HG03060 (cell line): ENCODE measurements at regions not wholly inside any gene's neighbourhood (a gene's known extent, or its start where the extent isn't known, plus 50 kb on each side); places are given as distances from the start of the nearest gene placed in this dataset.
A peak's percentile ranks its signal among the peaks of the same experiment; 100 is the strongest.
"Not testable (repeated sequence)": the region's sequence is repeated elsewhere in the genome, so short reads cannot be mapped to it uniquely, and the experiment has no call there.

ENCODE experiments used
- ATAC-seq: cut with Tn5 transposase; IDR thresholded peaks from one replicate; pipeline ENCODE4 v1.9.1; 2021; ENCODE audit warnings: low read depth, moderate number of reproducible peaks; ENCODE audit not compliant: unreplicated experiment

GRCh38 chr1:212155219-212155618 lies 119.7 kb downstream of the DTL start:
- ATAC-seq, result no peak

DNA sequence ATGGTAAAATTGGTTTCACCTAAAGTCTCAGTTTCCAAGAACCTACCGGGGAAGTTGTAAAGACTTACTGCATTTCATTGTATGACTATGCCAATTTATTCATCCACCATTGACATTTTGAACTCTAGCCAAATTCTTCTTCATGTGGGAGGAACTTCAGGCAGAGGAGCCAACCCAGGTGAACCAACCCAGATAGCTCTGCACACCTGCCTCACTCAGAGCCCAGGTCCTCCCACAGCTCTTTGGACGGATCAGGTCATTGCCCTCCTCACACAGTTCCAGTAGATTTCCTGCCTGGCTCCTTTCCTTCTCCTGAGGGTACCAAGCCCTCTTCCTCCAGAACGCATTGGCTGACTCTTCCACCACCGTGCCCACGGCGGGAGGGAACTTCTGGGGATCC lies 121.7 kb downstream of the DTL start:
- no peak for ATAC-seq

DNA sequence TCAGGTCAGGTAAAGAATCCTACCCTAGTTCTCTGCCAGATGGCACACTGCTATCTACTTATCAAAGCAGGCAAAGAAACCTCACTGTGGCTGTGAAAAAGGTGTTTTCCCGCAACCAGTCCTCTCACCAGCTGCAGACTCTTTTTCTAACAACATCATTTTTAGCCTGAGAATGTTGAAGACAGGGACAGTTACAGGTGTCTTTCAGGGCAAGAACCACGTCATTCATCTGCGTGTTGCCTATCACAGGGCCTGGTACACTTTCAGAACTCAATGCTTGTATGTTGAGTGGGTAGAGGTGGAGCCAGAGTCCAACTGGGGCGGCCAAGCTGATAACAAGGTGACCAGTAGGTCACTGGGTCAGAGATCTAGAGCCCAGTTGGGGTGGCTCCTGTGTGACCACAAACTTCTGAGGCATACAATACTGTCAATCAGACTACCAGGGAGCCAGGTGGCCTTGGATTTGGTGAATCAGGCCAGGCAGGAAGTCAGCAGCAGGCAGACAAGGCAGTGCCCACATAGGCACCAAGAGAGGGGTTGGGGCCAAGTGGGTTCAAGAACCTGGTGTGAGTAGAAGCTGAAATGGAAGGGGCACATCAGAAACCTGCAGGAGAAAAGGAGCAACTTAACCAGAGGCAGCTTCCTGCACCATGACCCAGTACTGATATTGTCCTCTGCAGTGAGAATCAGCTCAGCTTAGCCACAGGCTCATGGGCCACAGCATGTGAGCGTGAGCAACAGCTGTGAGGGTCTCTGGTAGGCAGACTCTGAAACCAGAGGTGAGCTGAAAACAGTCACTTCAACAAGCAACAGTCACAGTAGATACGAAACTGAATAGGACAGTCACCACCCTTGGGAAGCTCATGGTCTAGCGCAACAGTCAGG lies 123.6 kb downstream of the DTL start:
- ATAC-seq, result no peak

DNA sequence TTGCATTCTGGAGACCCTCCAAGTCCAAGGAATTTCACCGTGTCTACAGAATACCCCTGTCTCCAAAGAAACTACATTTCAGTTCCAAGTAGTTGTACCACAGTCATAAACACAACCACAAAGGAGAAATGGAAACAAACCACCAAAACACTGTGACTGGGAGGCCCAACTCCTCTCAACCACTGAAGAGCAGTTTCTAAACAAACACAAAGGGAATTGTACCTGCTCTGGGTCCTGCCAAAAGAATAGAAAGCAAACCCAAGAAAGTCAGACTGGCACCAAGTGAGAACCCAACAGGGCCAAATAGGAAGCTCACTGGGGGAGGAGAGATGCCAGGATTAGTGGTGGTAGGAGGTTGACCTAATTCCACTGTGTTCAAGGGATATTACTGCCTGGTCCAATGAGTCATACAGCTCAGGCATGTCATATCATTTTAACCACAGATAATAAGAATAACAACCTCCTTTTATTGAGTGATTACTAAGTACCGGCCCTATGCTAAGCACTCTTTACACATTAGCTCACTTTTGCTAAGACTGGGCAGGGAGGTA lies 123.9 kb upstream of the PPP2R5A start:
- ATAC-seq, result no peak

GRCh38 chr1:212162635-212163034 lies 122.6 kb upstream of the PPP2R5A start:
- ATAC-seq, result no peak

GRCh38 chr1:212164095-212164872 lies 120.9 kb upstream of the PPP2R5A start:
- no peak for ATAC-seq

DNA sequence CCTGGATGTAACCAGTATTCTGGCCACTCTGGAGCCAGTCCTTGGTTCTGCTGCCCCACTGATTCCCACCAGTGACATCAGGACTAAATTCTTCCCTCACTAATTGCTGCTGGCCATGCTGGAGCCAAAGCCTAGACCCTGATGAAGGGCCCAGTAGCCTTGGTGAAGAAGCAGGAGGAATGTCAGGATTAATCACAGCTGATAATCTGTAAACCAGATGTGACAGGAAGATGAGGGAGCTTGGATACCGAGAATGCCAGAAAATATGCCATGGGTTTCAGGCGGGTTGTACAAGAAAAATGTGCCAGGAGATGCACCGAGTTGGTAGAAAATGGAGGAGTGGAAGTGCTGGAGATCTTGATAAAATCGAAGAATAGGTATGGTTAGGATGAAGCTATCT lies 119.0 kb upstream of the PPP2R5A start:
- ATAC-seq, result no peak

- ATAC-seq, result no peak
Observed at GRCh38 chr1:212166644-212167043, 118.6 kb upstream of the PPP2R5A start.

DNA sequence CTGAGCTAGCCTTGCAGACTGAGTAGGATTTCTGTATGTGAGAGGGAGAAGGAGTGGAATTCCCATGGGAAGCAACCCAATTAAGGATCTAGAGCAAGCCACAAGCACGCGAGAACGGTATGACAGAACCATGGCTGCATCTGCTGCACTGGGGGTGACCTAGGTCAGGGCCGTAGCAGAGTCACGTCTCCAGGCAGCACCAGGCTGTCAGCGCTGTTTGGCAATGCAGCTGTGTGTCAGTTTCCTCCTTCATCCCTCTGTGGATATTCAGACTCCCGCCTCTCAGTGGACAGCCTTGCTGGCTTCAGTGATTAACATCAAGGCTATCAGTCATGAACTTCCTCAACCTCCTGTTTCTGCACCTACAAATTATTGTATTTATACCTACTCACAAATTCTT lies 118.1 kb upstream of the PPP2R5A start:
- no peak for ATAC-seq

DNA sequence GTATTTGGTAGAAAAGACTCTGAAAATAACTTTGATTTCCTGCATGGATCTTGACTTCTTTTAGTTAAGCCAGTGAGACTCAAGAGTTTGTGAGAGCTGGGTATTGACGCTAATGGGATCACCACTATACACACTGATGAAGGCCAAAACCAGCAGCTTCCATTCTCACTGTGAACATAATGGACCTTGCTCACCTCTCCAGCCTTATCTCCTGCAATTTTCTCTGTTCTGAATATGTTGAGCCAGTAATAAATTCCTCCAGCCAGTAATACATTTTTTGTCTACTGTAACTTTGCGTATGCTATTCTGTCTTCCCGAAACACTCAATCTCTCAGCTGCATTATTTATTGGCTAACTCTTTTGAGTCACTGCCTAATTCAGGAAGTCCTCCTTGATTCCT lies 111.6 kb upstream of the PPP2R5A start:
- no peak for ATAC-seq

DNA sequence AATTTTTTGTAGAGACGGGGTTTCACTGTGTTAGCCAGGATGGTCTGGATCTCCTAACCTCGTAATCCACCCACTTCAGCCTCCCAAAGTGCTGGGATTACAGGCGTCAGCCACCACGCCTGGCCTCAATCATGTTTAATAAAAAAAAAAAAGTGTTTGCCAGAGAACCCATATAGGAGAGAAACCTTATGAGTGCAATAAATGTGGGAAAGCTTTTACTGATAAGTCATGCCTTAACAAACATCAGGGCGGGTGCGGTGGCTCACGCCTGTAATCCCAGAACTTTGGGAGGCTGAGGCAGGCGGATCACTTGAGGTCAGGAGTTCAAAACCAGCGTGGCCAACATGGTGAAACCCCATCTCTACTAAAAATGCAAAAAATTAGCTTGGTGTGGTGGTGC lies 110.9 kb upstream of the PPP2R5A start:
- ATAC-seq, result not testable (repeated sequence)

DNA sequence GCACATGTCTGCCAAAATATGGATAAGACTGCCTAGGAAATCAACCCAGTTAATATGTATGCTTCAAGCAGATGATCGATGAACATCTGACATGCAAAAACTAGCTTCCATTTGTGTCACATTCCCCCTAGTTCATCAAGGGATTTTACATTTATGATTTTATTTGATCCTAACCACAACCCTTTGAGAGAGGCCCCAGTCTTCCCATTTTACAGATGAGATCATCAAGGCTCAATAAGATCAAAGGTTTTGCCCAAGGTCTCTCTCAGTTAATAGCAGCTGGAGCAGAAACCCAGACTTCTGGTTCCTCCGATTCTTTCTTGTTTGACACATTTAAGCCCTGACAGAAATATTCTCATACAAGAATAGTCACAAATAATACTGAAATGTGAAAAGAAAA lies 107.7 kb upstream of the PPP2R5A start:
- no peak for ATAC-seq

GRCh38 chr1:212178851-212179250 lies 106.4 kb upstream of the PPP2R5A start:
- no peak for ATAC-seq

- ATAC-seq, result no peak
Observed at GRCh38 chr1:212179394-212180076, 105.7 kb upstream of the PPP2R5A start.

- no peak for ATAC-seq
Observed at GRCh38 chr1:212181015-212181882, 104.0 kb upstream of the PPP2R5A start.

DNA sequence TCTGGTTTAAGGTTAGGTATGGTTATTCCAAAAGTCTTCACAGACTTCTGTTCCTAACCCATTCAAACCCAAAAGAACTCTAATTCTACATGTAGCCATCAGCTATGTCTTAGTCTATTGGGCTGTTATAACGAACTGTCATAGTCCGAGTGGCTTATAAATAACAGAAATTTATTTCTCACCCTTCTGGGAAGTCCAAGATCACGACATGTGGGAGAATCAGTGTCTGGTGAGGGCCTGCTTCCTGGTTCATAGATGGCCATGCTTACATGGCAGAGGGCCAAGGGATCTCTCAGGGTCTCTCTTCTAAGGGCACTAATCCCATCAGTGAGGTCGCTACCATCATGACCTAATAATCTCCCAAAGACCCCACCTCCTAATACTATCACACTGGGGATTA lies 103.0 kb upstream of the PPP2R5A start:
- ATAC-seq, result no peak

GRCh38 chr1:212182579-212182978 lies 102.6 kb upstream of the PPP2R5A start:
- ATAC-seq, result no peak

- ATAC-seq, result peak; percentile 97
Observed at GRCh38 chr1:212186427-212187207, 98.6 kb upstream of the PPP2R5A start.
